ENCODE measurements at regions not wholly inside any gene's neighbourhood (a gene's known extent, or its start where the extent isn't known, plus 50 kb on each side); places are given as distances from the start of the nearest gene placed in this dataset.

DNA sequence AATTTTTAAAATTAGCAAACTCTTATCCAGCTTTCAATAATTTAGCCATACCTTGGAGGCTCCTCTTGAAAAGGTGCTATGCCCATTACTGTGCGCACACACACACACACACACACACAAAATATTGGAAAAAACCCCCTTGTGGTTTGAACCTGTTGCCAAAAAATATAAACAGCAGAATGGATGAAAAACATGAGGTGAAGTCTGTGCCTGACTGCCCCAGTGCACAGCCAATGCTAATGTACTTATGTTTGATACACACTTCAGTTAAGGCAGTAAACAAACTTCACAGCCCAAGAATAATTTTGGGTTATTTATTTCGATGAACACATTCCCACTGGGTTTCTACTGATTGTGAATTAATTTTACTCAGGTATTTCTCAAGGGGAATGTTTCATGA, 113.2 kb upstream of the SEM1 start:
- BruUV-seq (replicated peaks): no TSS peak
- no peak overlapping the region for H3K9ac ChIP-seq (ENCODE audit: insufficient read depth, low read depth, low read length)
- no peak overlapping the region for H3K4me2 ChIP-seq (ENCODE audit: low read depth, low read length)
- H3K9me3 ChIP-seq (ENCODE audit: low read length): no peaks in the 10 kb centered on the region
- peaks cover 5% of the 10 kb centered on the region for H3K4me1 ChIP-seq (ENCODE audit: insufficient read depth, low read length)
- DNase-seq (ENCODE audit: low spot score) (no peak), ATAC-seq (no peak), FAIRE-seq (no peak)
- in situ Hi-C loops (cut with HindIII; ENCODE audit: extremely low pct_ligation_motif_present, low pct_unique_long_range_greater_than_20kb) (no loop called here), intact Hi-C loops (cut with micrococcal nuclease; ENCODE audit: unreplicated experiment) (no loop called here)
- no peaks in the 10 kb centered on the region for H3K27me3 ChIP-seq (ENCODE audit: control insufficient read depth in 1 of 2, insufficient read depth in 2 of 2, low read length in 2 of 2)
- WGBS (ENCODE audit: low lambda C conversion rate): 55% methylated on average over 2 of the region's 2 CpGs
- no peaks in the 10 kb centered on the region for H4K20me1 ChIP-seq (ENCODE audit: insufficient read depth, low read length)
- H3K36me3 ChIP-seq (replicated peaks in 1 of 2; ENCODE audit: control insufficient read depth in 1 of 2, insufficient read depth in 2 of 2, low read length in 2 of 2): no peaks in the 10 kb centered on the region
- no peak overlapping the region for H3K27ac ChIP-seq (ENCODE audit: extremely low read length, insufficient read depth, low read length)
- CTCF ChIA-PET (ENCODE audit: low intra/inter-chr PET ratio, low total read pairs): no interaction called here
- H2AFZ ChIP-seq (ENCODE audit: low read length): no peak overlapping the region
- TF ChIP-seq ZNF841 (CRISPR knock-in tag; IDR thresholded peaks at IDR 0.05; ENCODE audit: borderline replicate concordance) (no peak), ZNF737 (CRISPR knock-in tag; IDR thresholded peaks at IDR 0.05; ENCODE audit: borderline replicate concordance) (no peak), KLF15 (CRISPR knock-in tag; IDR thresholded peaks at IDR 0.05; ENCODE audit: borderline replicate concordance) (no peak), PHF21A (CRISPR knock-in tag; IDR thresholded peaks at IDR 0.05) (no peak), BRF2 (CRISPR knock-in tag; IDR thresholded peaks at IDR 0.05) (no peak), NFE2L2 (IDR thresholded peaks at IDR 0.05; ENCODE audit: low read length) (no peak), LCORL (IDR thresholded peaks at IDR 0.05) (no peak), LCORL (CRISPR knock-in tag; IDR thresholded peaks at IDR 0.05) (no peak)
- H3K4me3 ChIP-seq (replicated peaks in 1 of 3; ENCODE audit: insufficient read depth in 1 of 3, low read depth in 2 of 3, low read length in 3 of 3): no peak overlapping the region
- no peaks in the 10 kb centered on the region for H3K79me2 ChIP-seq (ENCODE audit: insufficient read depth, low read length)
- POLR2A ChIA-PET: no interaction called here

GRCh38 chr7:96823274-96823673, 113.6 kb upstream of the SEM1 start:
- BruUV-seq (replicated peaks): no TSS peak
- 37% methylated on average over 4 of the region's 4 CpGs for WGBS (ENCODE audit: low lambda C conversion rate)
- FAIRE-seq (no peak), ATAC-seq (no peak), DNase-seq (ENCODE audit: low spot score) (no peak)
- in situ Hi-C loops (cut with HindIII; ENCODE audit: extremely low pct_ligation_motif_present, low pct_unique_long_range_greater_than_20kb): no loop called here
- Histone ChIP-seq H3K4me2 (ENCODE audit: low read depth, low read length) (no peak overlapping the region), H3K27ac (ENCODE audit: extremely low read length, insufficient read depth, low read length) (no peak overlapping the region), H3K9me3 (ENCODE audit: low read length) (no peaks in the 10 kb centered on the region), H2AFZ (ENCODE audit: low read length) (no peak overlapping the region), H3K9ac (ENCODE audit: insufficient read depth, low read depth, low read length) (no peak overlapping the region), H3K27me3 (ENCODE audit: control insufficient read depth in 1 of 2, insufficient read depth in 2 of 2, low read length in 2 of 2) (no peaks in the 10 kb centered on the region), H3K4me3 (replicated peaks in 1 of 3; ENCODE audit: insufficient read depth in 1 of 3, low read depth in 2 of 3, low read length in 3 of 3) (no peak overlapping the region), H3K4me1 (ENCODE audit: insufficient read depth, low read length) (peaks cover 5% of the 10 kb centered on the region), H3K36me3 (replicated peaks in 1 of 2; ENCODE audit: control insufficient read depth in 1 of 2, insufficient read depth in 2 of 2, low read length in 2 of 2) (no peaks in the 10 kb centered on the region), H3K79me2 (ENCODE audit: insufficient read depth, low read length) (no peaks in the 10 kb centered on the region), H4K20me1 (ENCODE audit: insufficient read depth, low read length) (no peaks in the 10 kb centered on the region)
- CTCF ChIA-PET (ENCODE audit: low intra/inter-chr PET ratio, low total read pairs): no interaction called here
- intact Hi-C loops (cut with micrococcal nuclease; ENCODE audit: unreplicated experiment): no loop called here
- POLR2A ChIA-PET: interaction anchor here (1.2 kb wide), 1 partner anchor 11 kb away, joined by 3 read pairs; no protein-coding TSS in a partner anchor
- TF ChIP-seq POLR2AphosphoS5 (IDR thresholded peaks at IDR 0.05; ENCODE audit: low read depth, low read length): no peak
- TF ChIP-seq, protein P1, sequence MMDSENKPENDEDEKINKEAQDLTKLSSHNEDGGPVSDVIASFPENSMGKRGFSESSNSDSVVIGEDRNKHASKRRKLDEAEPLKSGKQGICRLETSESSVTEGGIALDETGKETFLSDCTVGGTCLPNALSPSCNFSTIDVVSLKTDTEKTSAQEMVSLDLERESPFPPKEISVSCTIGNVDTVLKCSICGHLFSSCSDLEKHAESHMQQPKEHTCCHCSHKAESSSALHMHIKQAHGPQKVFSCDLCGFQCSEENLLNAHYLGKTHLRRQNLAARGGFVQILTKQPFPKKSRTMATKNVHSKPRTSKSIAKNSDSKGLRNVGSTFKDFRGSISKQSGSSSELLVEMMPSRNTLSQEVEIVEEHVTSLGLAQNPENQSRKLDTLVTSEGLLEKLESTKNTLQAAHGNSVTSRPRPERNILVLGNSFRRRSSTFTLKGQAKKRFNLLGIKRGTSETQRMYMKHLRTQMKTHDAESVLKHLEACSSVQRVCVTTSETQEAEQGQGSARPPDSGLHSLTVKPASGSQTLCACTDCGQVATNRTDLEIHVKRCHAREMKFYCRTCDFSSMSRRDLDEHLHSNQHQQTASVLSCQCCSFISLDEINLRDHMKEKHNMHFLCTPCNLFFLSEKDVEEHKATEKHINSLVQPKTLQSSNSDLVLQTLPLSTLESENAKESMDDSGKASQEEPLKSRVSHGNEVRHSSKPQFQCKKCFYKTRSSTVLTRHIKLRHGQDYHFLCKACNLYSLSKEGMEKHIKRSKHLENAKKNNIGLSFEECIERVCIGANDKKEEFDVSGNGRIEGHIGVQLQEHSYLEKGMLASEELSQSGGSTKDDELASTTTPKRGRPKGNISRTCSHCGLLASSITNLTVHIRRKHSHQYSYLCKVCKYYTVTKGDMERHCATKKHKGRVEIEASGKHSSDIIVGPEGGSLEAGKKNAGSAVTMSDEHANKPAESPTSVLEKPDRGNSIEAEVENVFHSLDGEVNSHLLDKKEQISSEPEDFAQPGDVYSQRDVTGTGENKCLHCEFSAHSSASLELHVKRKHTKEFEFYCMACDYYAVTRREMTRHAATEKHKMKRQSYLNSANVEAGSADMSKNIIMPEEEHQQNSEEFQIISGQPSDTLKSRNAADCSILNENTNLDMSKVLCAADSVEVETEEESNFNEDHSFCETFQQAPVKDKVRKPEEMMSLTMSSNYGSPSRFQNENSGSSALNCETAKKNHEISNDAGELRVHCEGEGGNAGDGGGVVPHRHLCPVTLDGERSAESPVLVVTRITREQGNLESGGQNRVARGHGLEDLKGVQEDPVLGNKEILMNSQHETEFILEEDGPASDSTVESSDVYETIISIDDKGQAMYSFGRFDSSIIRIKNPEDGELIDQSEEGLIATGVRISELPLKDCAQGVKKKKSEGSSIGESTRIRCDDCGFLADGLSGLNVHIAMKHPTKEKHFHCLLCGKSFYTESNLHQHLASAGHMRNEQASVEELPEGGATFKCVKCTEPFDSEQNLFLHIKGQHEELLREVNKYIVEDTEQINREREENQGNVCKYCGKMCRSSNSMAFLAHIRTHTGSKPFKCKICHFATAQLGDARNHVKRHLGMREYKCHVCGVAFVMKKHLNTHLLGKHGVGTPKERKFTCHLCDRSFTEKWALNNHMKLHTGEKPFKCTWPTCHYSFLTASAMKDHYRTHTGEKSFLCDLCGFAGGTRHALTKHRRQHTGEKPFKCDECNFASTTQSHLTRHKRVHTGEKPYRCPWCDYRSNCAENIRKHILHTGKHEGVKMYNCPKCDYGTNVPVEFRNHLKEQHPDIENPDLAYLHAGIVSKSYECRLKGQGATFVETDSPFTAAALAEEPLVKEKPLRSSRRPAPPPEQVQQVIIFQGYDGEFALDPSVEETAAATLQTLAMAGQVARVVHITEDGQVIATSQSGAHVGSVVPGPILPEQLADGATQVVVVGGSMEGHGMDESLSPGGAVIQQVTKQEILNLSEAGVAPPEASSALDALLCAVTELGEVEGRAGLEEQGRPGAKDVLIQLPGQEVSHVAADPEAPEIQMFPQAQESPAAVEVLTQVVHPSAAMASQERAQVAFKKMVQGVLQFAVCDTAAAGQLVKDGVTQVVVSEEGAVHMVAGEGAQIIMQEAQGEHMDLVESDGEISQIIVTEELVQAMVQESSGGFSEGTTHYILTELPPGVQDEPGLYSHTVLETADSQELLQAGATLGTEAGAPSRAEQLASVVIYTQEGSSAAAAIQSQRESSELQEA (CRISPR knock-in tag; IDR thresholded peaks at IDR 0.05; ENCODE audit: not compliant biosample characterization): no peak
- TF ChIP-seq HNRNPUL1 (IDR thresholded peaks at IDR 0.05; ENCODE audit: low read depth, low read length): no peak
